NT2/D1 (cell line): ENCODE measurements at regions not wholly inside any gene's neighbourhood (a gene's known extent, or its start where the extent isn't known, plus 50 kb on each side); places are given as distances from the start of the nearest gene placed in this dataset.

Source experiments
- SUZ12 ChIP-seq: IDR thresholded peaks from 2 replicates; pipeline ENCODE4 v1.6.1; 2011; ENCODE audit not compliant: insufficient read length, insufficient read depth; ENCODE audit errors: extremely low read depth
- YY1 ChIP-seq: IDR thresholded peaks from 2 replicates; pipeline ENCODE4 v1.6.1; 2011; ENCODE audit not compliant: insufficient read length, insufficient read depth

- TF ChIP-seq SUZ12 (no peak), YY1 (no peak)
These were observed 282.5 kb upstream of the CNTN3 start for GRCh38 chr3:74897006-74897405.
